HL-60 (cell line): ENCODE measurements at regions not wholly inside any gene's neighbourhood (a gene's known extent, or its start where the extent isn't known, plus 50 kb on each side); places are given as distances from the start of the nearest gene placed in this dataset.

Experiments
- CTCF ChIP-seq: IDR thresholded peaks from one replicate; pipeline ENCODE4 v1.5.1; 2011; ENCODE audit warnings: low read length, control low read depth, inconsistent platforms; ENCODE audit not compliant: insufficient read depth
- GABPA ChIP-seq: IDR thresholded peaks from 2 replicates; pipeline ENCODE4 v1.6.1; 2012; ENCODE audit warnings: low read depth
- POLR2AphosphoS5 ChIP-seq: IDR thresholded peaks from 2 replicates; pipeline ENCODE4 v1.6.1; 2012; ENCODE audit warnings: low read depth
- SPI1 ChIP-seq: IDR thresholded peaks from 2 replicates; pipeline ENCODE4 v1.6.1; 2012; ENCODE audit warnings: low read depth, mild to moderate bottlenecking, borderline replicate concordance
- TF ChIP-seq, protein P1 (sequence below): IDR thresholded peaks from 2 replicates; pipeline ENCODE4 v1.6.1; 2012; ENCODE audit warnings: low read depth; ENCODE audit not compliant: insufficient replicate concordance

DNA sequence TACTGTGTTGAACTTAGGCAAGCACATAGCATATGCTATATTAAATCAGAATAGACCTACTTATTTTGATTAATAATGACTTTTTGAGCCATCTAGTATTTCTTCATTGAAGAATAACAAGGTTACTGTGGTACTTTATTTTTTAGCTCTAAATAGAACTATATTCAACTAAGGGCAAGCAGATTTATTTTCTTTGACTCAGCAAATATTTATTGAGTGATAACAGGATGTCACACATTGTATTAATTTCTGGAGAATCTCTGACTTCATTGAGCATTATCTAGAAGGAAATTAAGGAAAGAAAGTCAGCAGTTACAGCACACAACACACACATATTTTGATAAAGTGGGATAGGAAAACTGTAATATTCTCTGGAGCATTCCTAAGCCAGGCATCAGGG lies 407.4 kb downstream of the CD109 start:
- no peak for TF ChIP-seq CTCF
- TF ChIP-seq SPI1 = no peak
- TF ChIP-seq GABPA = no peak
- TF ChIP-seq, protein P1, sequence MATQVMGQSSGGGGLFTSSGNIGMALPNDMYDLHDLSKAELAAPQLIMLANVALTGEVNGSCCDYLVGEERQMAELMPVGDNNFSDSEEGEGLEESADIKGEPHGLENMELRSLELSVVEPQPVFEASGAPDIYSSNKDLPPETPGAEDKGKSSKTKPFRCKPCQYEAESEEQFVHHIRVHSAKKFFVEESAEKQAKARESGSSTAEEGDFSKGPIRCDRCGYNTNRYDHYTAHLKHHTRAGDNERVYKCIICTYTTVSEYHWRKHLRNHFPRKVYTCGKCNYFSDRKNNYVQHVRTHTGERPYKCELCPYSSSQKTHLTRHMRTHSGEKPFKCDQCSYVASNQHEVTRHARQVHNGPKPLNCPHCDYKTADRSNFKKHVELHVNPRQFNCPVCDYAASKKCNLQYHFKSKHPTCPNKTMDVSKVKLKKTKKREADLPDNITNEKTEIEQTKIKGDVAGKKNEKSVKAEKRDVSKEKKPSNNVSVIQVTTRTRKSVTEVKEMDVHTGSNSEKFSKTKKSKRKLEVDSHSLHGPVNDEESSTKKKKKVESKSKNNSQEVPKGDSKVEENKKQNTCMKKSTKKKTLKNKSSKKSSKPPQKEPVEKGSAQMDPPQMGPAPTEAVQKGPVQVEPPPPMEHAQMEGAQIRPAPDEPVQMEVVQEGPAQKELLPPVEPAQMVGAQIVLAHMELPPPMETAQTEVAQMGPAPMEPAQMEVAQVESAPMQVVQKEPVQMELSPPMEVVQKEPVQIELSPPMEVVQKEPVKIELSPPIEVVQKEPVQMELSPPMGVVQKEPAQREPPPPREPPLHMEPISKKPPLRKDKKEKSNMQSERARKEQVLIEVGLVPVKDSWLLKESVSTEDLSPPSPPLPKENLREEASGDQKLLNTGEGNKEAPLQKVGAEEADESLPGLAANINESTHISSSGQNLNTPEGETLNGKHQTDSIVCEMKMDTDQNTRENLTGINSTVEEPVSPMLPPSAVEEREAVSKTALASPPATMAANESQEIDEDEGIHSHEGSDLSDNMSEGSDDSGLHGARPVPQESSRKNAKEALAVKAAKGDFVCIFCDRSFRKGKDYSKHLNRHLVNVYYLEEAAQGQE = no peak
- no peak for TF ChIP-seq POLR2AphosphoS5
